ENCODE measurements at regions not wholly inside any gene's neighbourhood (a gene's known extent, or its start where the extent isn't known, plus 50 kb on each side); places are given as distances from the start of the nearest gene placed in this dataset.
"Not testable (repeated sequence)": the region's sequence is repeated elsewhere in the genome, so short reads cannot be mapped to it uniquely, and the experiment has no call there.

GRCh38 chr14:28820677-28821076 is 54.1 kb downstream of the FOXG1 start:
- DNase-seq = no peak

- DNase-seq = no peak
Observed at GRCh38 chr14:28821993-28822392, 55.4 kb downstream of the FOXG1 start.

DNA sequence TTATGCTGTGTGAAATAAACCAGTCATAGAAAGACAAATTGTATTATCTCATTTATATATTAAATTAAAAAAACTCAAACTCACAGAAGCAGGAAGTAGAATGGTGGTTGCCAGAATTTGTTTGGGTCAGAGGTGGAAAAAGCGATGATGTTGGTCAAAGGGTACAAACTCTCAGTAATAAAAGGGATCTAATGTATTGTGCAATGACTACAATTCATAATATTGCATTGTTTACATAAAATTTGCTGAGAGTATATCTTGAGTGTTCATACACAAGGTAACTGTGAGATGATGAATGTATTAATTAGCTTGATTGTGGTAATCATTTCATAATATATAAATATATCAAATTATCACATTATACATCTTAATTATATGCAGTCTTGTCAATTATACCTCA is 56.7 kb downstream of the FOXG1 start:
- DNase-seq = no peak

- no peak for DNase-seq
Observed at GRCh38 chr14:28830115-28830534, 63.5 kb downstream of the FOXG1 start.

- DNase-seq = no peak
Observed at GRCh38 chr14:28831126-28831525, 64.5 kb downstream of the FOXG1 start.

GRCh38 chr14:28842569-28842968 is 76.0 kb downstream of the FOXG1 start:
- DNase-seq = not testable (repeated sequence)

- DNase-seq = no peak
Observed at GRCh38 chr14:28867571-28867970, 101.0 kb downstream of the FOXG1 start.

GRCh38 chr14:28870033-28870564 is 103.5 kb downstream of the FOXG1 start:
- DNase-seq = no peak

DNA sequence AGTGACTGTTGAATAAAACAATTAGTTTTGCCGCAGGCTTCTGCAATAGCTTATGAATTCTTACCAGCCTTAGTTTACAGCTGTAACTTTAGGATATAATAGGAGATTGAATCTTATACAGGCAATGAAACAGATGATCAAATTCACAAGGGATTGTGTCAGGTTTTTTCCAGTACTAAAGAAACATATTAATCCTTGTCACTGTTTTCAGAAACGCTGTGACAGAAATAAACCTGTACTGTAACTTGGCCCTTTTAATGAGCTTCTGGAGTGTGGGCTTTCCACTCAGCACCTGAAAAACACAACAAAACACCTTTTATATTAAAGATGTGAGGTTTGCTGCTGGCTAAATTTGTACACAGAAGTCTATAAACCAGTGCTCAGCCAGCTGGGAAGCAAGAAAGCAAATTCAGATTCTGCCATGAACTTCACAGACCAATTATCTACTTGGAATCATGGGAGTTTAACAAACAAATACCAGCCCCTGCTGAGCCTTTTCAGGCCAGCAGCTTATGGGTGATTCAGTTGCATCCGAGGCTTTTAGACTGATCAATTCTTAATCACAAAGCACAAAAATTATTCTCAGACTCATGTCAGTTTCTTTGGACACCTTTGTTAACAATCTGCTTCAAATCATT is 109.5 kb downstream of the FOXG1 start:
- DNase-seq = no peak

DNA sequence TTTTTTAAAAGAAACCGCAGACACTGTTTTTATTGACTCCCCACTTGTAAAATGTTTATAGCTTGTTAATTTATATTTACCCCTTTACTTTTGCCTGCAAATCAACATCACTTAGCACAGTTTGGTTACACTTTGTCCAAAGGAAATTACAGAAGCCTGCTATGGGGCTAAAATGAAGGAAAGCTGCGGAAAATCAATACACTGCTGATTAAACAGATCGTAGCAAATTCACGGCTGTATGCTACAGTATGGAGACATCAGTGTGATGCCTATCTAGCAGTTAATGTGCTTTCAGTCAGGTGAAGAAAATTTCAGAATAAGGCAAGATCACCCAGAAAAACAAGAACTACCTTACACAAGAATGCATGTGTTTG is 110.0 kb downstream of the FOXG1 start:
- DNase-seq = no peak

DNA sequence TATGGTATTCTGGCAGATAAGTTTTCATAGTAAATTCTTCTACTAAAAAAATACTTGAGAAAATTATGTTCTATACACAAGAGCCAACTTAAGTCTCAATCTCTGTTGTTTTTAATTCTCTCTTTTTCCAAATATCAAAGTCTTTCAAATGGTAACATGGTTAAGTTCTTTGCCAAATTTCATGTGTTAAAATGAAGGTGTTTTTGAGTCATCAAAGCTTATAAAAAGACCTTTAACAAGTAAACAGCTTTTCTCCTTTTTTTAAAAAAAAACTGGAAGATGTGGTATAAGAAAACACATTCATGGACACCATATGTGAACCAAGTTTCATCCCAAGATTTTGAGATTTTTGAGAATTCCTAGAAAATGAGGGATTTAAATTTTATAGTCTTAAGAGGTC is 111.3 kb downstream of the FOXG1 start:
- DNase-seq = no peak

- DNase-seq = no peak
Observed at GRCh38 chr14:28879573-28879996, 113.0 kb downstream of the FOXG1 start.

- DNase-seq = no peak
Observed at GRCh38 chr14:28886940-28887339, 120.4 kb downstream of the FOXG1 start.

DNA sequence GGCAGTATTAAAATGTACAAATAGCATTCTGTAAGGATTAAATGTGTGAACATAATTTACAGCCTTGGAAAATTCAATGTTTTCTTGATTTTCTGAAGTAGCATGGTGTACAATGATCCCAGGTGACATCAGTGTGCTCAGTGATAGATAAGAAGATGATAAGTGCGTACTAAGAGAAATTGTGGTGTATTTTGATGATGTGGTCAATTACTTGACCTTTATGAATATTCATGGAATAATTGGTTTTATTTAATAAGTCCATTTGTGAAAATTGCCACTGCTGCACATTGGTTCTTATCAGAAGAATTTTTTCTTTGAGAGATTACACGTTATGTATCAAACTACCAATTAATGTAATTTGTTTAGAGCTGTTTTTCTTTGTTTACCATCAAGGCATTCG is 128.8 kb downstream of the FOXG1 start:
- no peak for DNase-seq

DNA sequence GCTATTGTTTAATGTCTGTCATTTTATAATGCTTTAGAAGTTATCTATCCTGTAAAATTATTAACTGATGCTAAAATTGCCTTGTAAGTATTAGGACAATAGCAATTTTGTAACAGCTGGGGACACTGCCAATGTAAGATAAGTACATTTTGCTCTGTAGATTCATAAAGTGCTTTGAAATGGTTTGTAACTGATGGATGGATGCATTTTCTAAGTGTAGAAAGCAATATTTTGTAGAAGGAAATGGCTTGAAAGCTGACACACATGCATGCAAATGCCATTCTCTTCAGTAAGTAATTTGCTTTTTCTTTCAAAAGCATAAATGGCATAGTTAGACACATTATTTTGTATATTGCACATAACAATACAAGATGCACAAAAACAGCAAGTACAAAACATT is 129.8 kb downstream of the FOXG1 start:
- no peak for DNase-seq

DNA sequence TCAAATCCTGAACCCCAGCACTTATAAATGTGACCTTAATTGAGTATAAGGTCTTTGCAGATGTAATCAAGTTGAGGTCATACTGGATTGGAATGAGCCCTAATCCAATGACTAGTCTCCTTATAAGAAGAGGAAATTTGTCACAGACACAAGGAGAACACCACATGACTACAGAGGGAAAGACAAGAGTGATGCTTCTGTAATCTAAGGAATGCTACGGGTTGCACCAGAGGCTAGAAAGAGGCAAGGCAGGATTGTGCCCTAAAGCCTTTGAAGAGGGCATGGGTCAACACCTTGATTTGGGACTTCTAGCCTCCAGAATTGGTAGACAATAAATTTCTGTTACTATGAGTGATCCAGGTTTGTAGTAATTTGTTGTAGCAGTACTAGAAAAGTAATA is 135.0 kb downstream of the FOXG1 start:
- no peak for DNase-seq

GRCh38 chr14:28902930-28903329 is 136.3 kb downstream of the FOXG1 start:
- DNase-seq = no peak

DNA sequence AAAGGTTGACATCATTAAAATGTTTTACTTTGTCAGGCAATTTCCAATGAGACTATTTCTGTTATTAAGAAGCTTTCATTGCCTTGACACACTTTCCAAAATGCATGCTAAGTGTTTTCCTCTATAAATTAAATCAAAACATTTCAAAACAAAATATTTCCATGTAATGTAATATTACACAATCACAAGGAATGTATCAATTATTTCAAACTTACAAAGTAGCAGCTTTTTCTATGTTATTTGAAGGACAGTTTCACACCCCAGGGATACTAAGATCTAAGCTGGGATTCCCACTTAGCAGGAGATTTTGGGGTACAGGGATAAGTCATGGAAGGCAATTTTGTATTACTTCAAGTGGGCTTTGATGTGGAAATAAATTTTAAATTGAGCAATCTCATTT is 144.9 kb downstream of the FOXG1 start:
- no peak for DNase-seq

- DNase-seq = no peak
Observed at GRCh38 chr14:28913056-28913455, 146.5 kb downstream of the FOXG1 start.

- DNase-seq = no peak
Observed at GRCh38 chr14:28926122-28926521, 159.5 kb downstream of the FOXG1 start.

DNA sequence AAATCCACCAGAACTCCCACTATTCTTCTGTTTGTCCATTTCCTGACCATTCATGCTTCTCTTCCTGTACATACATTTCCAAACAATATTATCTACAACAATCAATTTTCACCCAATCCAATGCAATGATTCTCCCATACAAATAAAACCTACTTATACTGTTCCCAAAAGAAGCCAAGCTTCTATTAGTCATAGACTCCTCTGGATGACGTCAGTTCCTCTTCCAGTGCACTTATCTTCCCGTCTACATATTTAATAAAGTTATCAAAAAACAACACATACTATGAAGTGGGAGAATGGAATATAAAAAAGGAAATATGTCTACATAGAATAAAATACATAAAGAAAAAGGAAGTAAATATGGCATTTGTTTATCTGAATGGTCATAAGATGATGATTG is 165.4 kb downstream of the FOXG1 start:
- DNase-seq = no peak

GRCh38 chr14:28936601-28937000 is 170.0 kb downstream of the FOXG1 start:
- no peak for DNase-seq

GRCh38 chr14:28941758-28942157 is 175.2 kb downstream of the FOXG1 start:
- no peak for DNase-seq

DNA sequence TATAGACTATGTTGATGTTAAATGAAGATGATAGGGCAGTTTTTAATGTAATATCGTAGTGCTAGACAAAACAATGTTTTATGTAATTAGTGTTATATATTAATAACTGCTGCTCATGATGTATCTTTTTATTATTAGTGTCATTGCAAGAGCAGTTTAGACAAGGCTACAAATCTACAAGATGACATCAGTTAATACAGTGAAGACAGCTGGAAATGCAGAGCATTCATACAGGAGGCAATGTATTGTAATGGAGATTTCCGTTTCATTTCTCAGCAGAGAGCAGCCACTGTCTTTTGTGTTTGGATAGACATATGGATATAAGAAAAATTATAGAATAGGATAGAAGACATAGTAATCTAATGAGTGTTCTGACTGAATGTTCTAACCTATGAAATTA is 178.0 kb downstream of the FOXG1 start:
- no peak for DNase-seq

GRCh38 chr14:28946267-28946666 is 179.7 kb downstream of the FOXG1 start:
- DNase-seq = no peak
